AG04450 (cell line): ENCODE measurements at regions not wholly inside any gene's neighbourhood (a gene's known extent, or its start where the extent isn't known, plus 50 kb on each side); places are given as distances from the start of the nearest gene placed in this dataset.

Experiments used
- CTCF ChIA-PET: fragments of 300-600, 350-600 bp; formaldehyde crosslinking; extraction: SDS; loops from one replicate; lab custom pipeline; 2022; ENCODE audit warnings: antibody characterized with exemption, inconsistent platforms; lab: Charles Lee
- POLR2A ChIA-PET: fragments of 350-600 bp; formaldehyde crosslinking; extraction: SDS; loops from one replicate; lab custom pipeline; 2021; ENCODE audit warnings: antibody characterized with exemption, inconsistent platforms; lab: Yijun Ruan, JAX
- DNase-seq: peaks from one replicate; pipeline ENCODE4 v3.0.0-alpha.2; 2011; ENCODE audit warnings: low read depth, low spot score
- H3K27ac ChIP-seq: one replicate; pipeline ENCODE4 v1.5.1; 2012; ENCODE audit warnings: low read depth, low read length, control low read depth
- H3K27me3 ChIP-seq: one replicate; pipeline ENCODE4 v1.6.0; 2012; ENCODE audit warnings: low read length; ENCODE audit not compliant: control insufficient read depth, insufficient read depth
- H3K4me3 ChIP-seq: 2 replicates; pipeline ENCODE4 v1.5.1; 2011; ENCODE audit warnings: mild to moderate bottlenecking, low read depth, low read length, control low read depth
- H3K9me3 ChIP-seq: 2 replicates; pipeline ENCODE4 v1.5.1; 2012; ENCODE audit warnings: low read length; ENCODE audit not compliant: control insufficient read depth, insufficient read depth
- CTCF ChIP-seq: IDR thresholded peaks from 2 replicates; pipeline ENCODE4 v1.5.1; 2011; ENCODE audit warnings: low read depth, low read length, control low read depth, inconsistent platforms

GRCh38 chr20:62531046-62531838 is 55.4 kb upstream of the GATA5 start:
- POLR2A ChIA-PET: no interaction called here
- CTCF ChIA-PET: no interaction called here
- no peak for TF ChIP-seq CTCF
- Histone ChIP-seq H3K27ac (no peak overlapping the region), H3K9me3 (peaks cover 2% of the 10 kb centered on the region; the same call in 1 of the 2 replicates), H3K27me3 (peaks cover 23% of the 10 kb centered on the region), H3K4me3 (no peak overlapping the region)
- no peak for DNase-seq

- DNase-seq: no peak
- Histone ChIP-seq H3K27ac (no peak overlapping the region), H3K27me3 (peaks cover 28% of the 10 kb centered on the region), H3K4me3 (no peak overlapping the region), H3K9me3 (no peaks in the 10 kb centered on the region)
- no peak for TF ChIP-seq CTCF
- ChIA-PET CTCF (no interaction called here), POLR2A (no interaction called here)
Observed at GRCh38 chr20:62532921-62533320, 57.1 kb upstream of the GATA5 start.

GRCh38 chr20:62533591-62534495 is 58.0 kb upstream of the GATA5 start:
- Histone ChIP-seq H3K9me3 (no peaks in the 10 kb centered on the region), H3K27ac (no peak overlapping the region), H3K27me3 (peaks cover 30% of the 10 kb centered on the region), H3K4me3 (no peak overlapping the region)
- DNase-seq: no peak
- no peak for TF ChIP-seq CTCF
- ChIA-PET POLR2A (no interaction called here), CTCF (no interaction called here)

- no peak overlapping the region for H3K27ac ChIP-seq
- no peak for TF ChIP-seq CTCF
- no peak overlapping the region for H3K4me3 ChIP-seq
- ChIA-PET POLR2A (no interaction called here), CTCF (no interaction called here)
- no peak for DNase-seq
- no peaks in the 10 kb centered on the region for H3K9me3 ChIP-seq
- H3K27me3 ChIP-seq: peaks cover 27% of the 10 kb centered on the region
Observed at GRCh38 chr20:62534526-62535221, 58.9 kb upstream of the GATA5 start.
